WTC11 (cell line): ENCODE measurements at regions not wholly inside any gene's neighbourhood (a gene's known extent, or its start where the extent isn't known, plus 50 kb on each side); places are given as distances from the start of the nearest gene placed in this dataset.

Experiments used
- CREM ChIP-seq: sonication (generic); formaldehyde crosslinking; IDR thresholded peaks from 2 replicates; pipeline ENCODE4 v1.8.1; 2022; ENCODE audit warnings: mild to moderate bottlenecking, missing genetic modification reagents, moderate library complexity
- FOXJ3 ChIP-seq: sonication (generic); formaldehyde crosslinking; IDR thresholded peaks from 2 replicates; pipeline ENCODE4 v1.9.0; 2021; ENCODE audit warnings: missing genetic modification reagents, mild to moderate bottlenecking, borderline replicate concordance
- SP1 ChIP-seq: sonication (generic); formaldehyde crosslinking; conservative IDR thresholded peaks from 2 replicates; pipeline ENCODE4 v1.8.1; 2022; ENCODE audit warnings: missing genetic modification reagents
- ZNF263 ChIP-seq: sonication (generic); formaldehyde crosslinking; IDR thresholded peaks from 2 replicates; pipeline ENCODE4 v1.8.1; 2022; ENCODE audit warnings: low read depth, mild to moderate bottlenecking, moderate library complexity, missing genetic modification reagents
- TF ChIP-seq, protein P1 (sequence below): fragments of 200-600 bp; IDR thresholded peaks from 2 replicates; pipeline ENCODE4 v1.8.0; 2022; ENCODE audit warnings: antibody characterized with exemption
- TF ChIP-seq, protein P2 (sequence below): sonication (generic); formaldehyde crosslinking; IDR thresholded peaks from 2 replicates; pipeline ENCODE4 v1.8.1; 2023; ENCODE audit warnings: mild to moderate bottlenecking, missing genetic modification reagents, moderate library complexity

DNA sequence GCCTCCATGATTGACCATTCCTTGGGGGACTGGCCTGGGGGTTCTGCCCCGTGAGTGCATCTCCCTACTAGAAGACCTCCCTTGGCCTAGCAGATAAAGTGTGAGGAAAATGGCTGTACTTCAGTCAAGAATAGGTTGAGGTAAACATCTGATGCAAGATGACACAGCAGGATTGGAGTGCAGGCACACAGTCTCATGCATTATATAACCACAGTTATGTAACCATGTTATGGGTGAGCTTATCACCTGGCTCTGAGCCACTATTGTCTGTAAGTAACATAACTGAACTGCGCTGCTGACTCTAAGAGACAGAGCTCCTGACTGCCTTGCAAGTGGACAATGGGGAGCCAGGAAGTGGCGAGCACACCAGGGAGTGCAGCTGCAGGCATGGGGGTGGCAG is 378.7 kb upstream of the ANO5 start:
- TF ChIP-seq, protein P1, sequence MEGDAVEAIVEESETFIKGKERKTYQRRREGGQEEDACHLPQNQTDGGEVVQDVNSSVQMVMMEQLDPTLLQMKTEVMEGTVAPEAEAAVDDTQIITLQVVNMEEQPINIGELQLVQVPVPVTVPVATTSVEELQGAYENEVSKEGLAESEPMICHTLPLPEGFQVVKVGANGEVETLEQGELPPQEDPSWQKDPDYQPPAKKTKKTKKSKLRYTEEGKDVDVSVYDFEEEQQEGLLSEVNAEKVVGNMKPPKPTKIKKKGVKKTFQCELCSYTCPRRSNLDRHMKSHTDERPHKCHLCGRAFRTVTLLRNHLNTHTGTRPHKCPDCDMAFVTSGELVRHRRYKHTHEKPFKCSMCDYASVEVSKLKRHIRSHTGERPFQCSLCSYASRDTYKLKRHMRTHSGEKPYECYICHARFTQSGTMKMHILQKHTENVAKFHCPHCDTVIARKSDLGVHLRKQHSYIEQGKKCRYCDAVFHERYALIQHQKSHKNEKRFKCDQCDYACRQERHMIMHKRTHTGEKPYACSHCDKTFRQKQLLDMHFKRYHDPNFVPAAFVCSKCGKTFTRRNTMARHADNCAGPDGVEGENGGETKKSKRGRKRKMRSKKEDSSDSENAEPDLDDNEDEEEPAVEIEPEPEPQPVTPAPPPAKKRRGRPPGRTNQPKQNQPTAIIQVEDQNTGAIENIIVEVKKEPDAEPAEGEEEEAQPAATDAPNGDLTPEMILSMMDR, result no peak
- TF ChIP-seq FOXJ3, result no peak
- TF ChIP-seq SP1 (CRISPR knock-in tag), result no peak
- TF ChIP-seq, protein P2, sequence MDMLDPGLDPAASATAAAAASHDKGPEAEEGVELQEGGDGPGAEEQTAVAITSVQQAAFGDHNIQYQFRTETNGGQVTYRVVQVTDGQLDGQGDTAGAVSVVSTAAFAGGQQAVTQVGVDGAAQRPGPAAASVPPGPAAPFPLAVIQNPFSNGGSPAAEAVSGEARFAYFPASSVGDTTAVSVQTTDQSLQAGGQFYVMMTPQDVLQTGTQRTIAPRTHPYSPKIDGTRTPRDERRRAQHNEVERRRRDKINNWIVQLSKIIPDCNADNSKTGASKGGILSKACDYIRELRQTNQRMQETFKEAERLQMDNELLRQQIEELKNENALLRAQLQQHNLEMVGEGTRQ (CRISPR knock-in tag), result no peak
- no peak for TF ChIP-seq ZNF263 (CRISPR knock-in tag)
- no peak for TF ChIP-seq CREM (CRISPR knock-in tag)
